ENCODE measurements at regions not wholly inside any gene's neighbourhood (a gene's known extent, or its start where the extent isn't known, plus 50 kb on each side); places are given as distances from the start of the nearest gene placed in this dataset.

- no peaks in the 10 kb centered on the region for H3F3A ChIP-seq (ENCODE audit: control insufficient read depth, insufficient read depth)
- H3K4me2 ChIP-seq (ENCODE audit: low read length) = no peak overlapping the region
- no peak overlapping the region for H3K4me3 ChIP-seq (ENCODE audit: low read length)
- no peaks in the 10 kb centered on the region for H3K79me2 ChIP-seq (ENCODE audit: control insufficient read depth, low read length)
- H3K4me1 ChIP-seq (ENCODE audit: control insufficient read depth, low read length) = no peaks in the 10 kb centered on the region
- peaks cover 3% of the 10 kb centered on the region; the same call in 1 of the 2 replicates for H3K27me3 ChIP-seq (ENCODE audit: control insufficient read depth, low read length)
- H3K27ac ChIP-seq (ENCODE audit: low read depth, low read length) = no peak overlapping the region
- TF ChIP-seq CTCF (IDR thresholded peaks at IDR 0.05; ENCODE audit: low read depth, low read length, poor library complexity, severe bottlenecking) (no peak), EZH2phosphoT487 (IDR thresholded peaks at IDR 0.05; ENCODE audit: borderline replicate concordance, low read length) (no peak)
- no peaks in the 10 kb centered on the region for H3K36me3 ChIP-seq (ENCODE audit: control insufficient read depth, low read length)
- no peaks in the 10 kb centered on the region; the same call in 1 of the 2 replicates for H3K9me2 ChIP-seq (replicated peaks; ENCODE audit: control insufficient read depth, low read length)
- H4K20me1 ChIP-seq (ENCODE audit: control insufficient read depth, insufficient read depth, low read depth, low read length) = no peaks in the 10 kb centered on the region
- H3K9me3 ChIP-seq (ENCODE audit: control insufficient read depth, insufficient read depth, low read length) = no peaks in the 10 kb centered on the region
These were observed 90.3 kb upstream of the BARX2 start for GRCh38 chr11:129285402-129285786.

- H3F3A ChIP-seq (ENCODE audit: control insufficient read depth, insufficient read depth) = no peaks in the 10 kb centered on the region
- TF ChIP-seq CTCF (IDR thresholded peaks at IDR 0.05; ENCODE audit: low read depth, low read length, poor library complexity, severe bottlenecking) (no peak), EZH2phosphoT487 (IDR thresholded peaks at IDR 0.05; ENCODE audit: borderline replicate concordance, low read length) (no peak)
- H3K4me2 ChIP-seq (ENCODE audit: low read length) = no peak overlapping the region
- no peaks in the 10 kb centered on the region for H3K4me1 ChIP-seq (ENCODE audit: control insufficient read depth, low read length)
- H3K27ac ChIP-seq (ENCODE audit: low read depth, low read length) = no peak overlapping the region
- H3K9me2 ChIP-seq (replicated peaks; ENCODE audit: control insufficient read depth, low read length) = no peaks in the 10 kb centered on the region
- no peaks in the 10 kb centered on the region for H3K79me2 ChIP-seq (ENCODE audit: control insufficient read depth, low read length)
- H4K20me1 ChIP-seq (ENCODE audit: control insufficient read depth, insufficient read depth, low read depth, low read length) = no peaks in the 10 kb centered on the region
- no peaks in the 10 kb centered on the region for H3K9me3 ChIP-seq (ENCODE audit: control insufficient read depth, insufficient read depth, low read length)
- no peak overlapping the region for H3K4me3 ChIP-seq (ENCODE audit: low read length)
- H3K27me3 ChIP-seq (ENCODE audit: control insufficient read depth, low read length) = peaks cover 10% of the 10 kb centered on the region
- H3K36me3 ChIP-seq (ENCODE audit: control insufficient read depth, low read length) = no peaks in the 10 kb centered on the region
These were observed 91.0 kb upstream of the ARHGAP32 start for GRCh38 chr11:129283141-129283540.

GRCh38 chr11:129282634-129283033, 90.5 kb upstream of the ARHGAP32 start:
- TF ChIP-seq EZH2phosphoT487 (IDR thresholded peaks at IDR 0.05; ENCODE audit: borderline replicate concordance, low read length) (no peak), CTCF (IDR thresholded peaks at IDR 0.05; ENCODE audit: low read depth, low read length, poor library complexity, severe bottlenecking) (no peak)
- H3K27ac ChIP-seq (ENCODE audit: low read depth, low read length) = no peak overlapping the region
- H3K36me3 ChIP-seq (ENCODE audit: control insufficient read depth, low read length) = no peaks in the 10 kb centered on the region
- no peaks in the 10 kb centered on the region for H3K4me1 ChIP-seq (ENCODE audit: control insufficient read depth, low read length)
- no peak overlapping the region for H3K4me3 ChIP-seq (ENCODE audit: low read length)
- H3K27me3 ChIP-seq (ENCODE audit: control insufficient read depth, low read length) = peaks cover 10% of the 10 kb centered on the region
- no peaks in the 10 kb centered on the region for H4K20me1 ChIP-seq (ENCODE audit: control insufficient read depth, insufficient read depth, low read depth, low read length)
- H3K9me2 ChIP-seq (replicated peaks; ENCODE audit: control insufficient read depth, low read length) = no peaks in the 10 kb centered on the region
- no peaks in the 10 kb centered on the region for H3F3A ChIP-seq (ENCODE audit: control insufficient read depth, insufficient read depth)
- H3K79me2 ChIP-seq (ENCODE audit: control insufficient read depth, low read length) = no peaks in the 10 kb centered on the region
- H3K9me3 ChIP-seq (ENCODE audit: control insufficient read depth, insufficient read depth, low read length) = no peaks in the 10 kb centered on the region
- H3K4me2 ChIP-seq (ENCODE audit: low read length) = no peak overlapping the region
